A549 (cell line): ENCODE measurements at regions not wholly inside any gene's neighbourhood (a gene's known extent, or its start where the extent isn't known, plus 50 kb on each side); places are given as distances from the start of the nearest gene placed in this dataset.

ENCODE experiments used
- CTCF ChIP-seq: fragments of >200 bp; sonication (Bioruptor Twin); formaldehyde crosslinking; IDR thresholded peaks from 3 replicates; pipeline ENCODE4 v1.5.1; 2016
- JUN ChIP-seq, 2 experiments: fragments of >200 bp; sonication (Bioruptor Twin); formaldehyde crosslinking; IDR thresholded peaks; 2 replicates in 1 of 2; 3 replicates in 1 of 2; pipeline ENCODE4 v1.6.1; 2016 to 2017
- KDM1A ChIP-seq: fragments of 200-600 bp; sonication (generic); IDR thresholded peaks from 2 replicates; pipeline ENCODE4 v1.6.1; 2016; ENCODE audit warnings: low read depth, mild to moderate bottlenecking
- MAZ ChIP-seq: fragments of 150-350 bp; IDR thresholded peaks from 2 replicates; pipeline ENCODE4 v1.6.1; 2014; ENCODE audit warnings: antibody characterized with exemption, low read depth, low read length, borderline replicate concordance
- POLR2A ChIP-seq: IDR thresholded peaks from 2 replicates; pipeline ENCODE4 v1.6.1; 2012; ENCODE audit warnings: mild to moderate bottlenecking, low read length
- RCOR1 ChIP-seq: fragments of 150-350 bp; IDR thresholded peaks from 2 replicates; pipeline ENCODE4 v1.6.1; 2014; ENCODE audit warnings: antibody characterized with exemption, low read length, low read depth
- REST ChIP-seq: fragments of 200-600 bp; sonication (generic); IDR thresholded peaks from 2 replicates; pipeline ENCODE4 v1.6.1; 2016; ENCODE audit warnings: antibody characterized with exemption, mild to moderate bottlenecking, moderate library complexity
- SMC3 ChIP-seq: fragments of >200 bp; sonication (Bioruptor Twin); formaldehyde crosslinking; IDR thresholded peaks from 3 replicates; pipeline ENCODE4 v1.6.1; 2018; ENCODE audit warnings: inconsistent platforms
- TP53 ChIP-seq: fragments of 250-450 bp; sonication (Bioruptor Pico); IDR thresholded peaks from 2 replicates; pipeline ENCODE4 v1.5.0; 2021; ENCODE audit warnings: mild to moderate bottlenecking, moderate library complexity

- TF ChIP-seq CTCF (no peak), POLR2A (no peak), TP53 (no peak), REST (no peak), RCOR1 (no peak), SMC3 (no peak), KDM1A (no peak), MAZ (no peak), JUN (IDR thresholded peaks at IDR 0.05) (no peak)
Measured at GRCh38 chr11:119970555-119971304, 167.2 kb downstream of the TRIM29 start.
